GM23338 (cell line): ENCODE measurements at regions not wholly inside any gene's neighbourhood (a gene's known extent, or its start where the extent isn't known, plus 50 kb on each side); places are given as distances from the start of the nearest gene placed in this dataset.

ENCODE experiments used
- CREB1 ChIP-seq: fragments of 250-450 bp; sonication (Bioruptor Pico); IDR thresholded peaks from 2 replicates; pipeline ENCODE4 v1.5.0; 2020; ENCODE audit warnings: low read depth, mild to moderate bottlenecking, moderate library complexity
- EZH2 ChIP-seq: fragments of 200-600 bp; sonication (generic); IDR thresholded peaks from one replicate; pipeline ENCODE4 v1.8.0; 2017; ENCODE audit warnings: antibody characterized with exemption, mild to moderate bottlenecking, low read depth; ENCODE audit not compliant: unreplicated experiment
- JUNB ChIP-seq: IDR thresholded peaks from one replicate; pipeline ENCODE4 v1.6.1; 2016; ENCODE audit warnings: antibody characterized with exemption; ENCODE audit not compliant: unreplicated experiment
- REST ChIP-seq: IDR thresholded peaks from one replicate; pipeline ENCODE4 v1.6.1; 2018; ENCODE audit warnings: antibody characterized with exemption; ENCODE audit not compliant: unreplicated experiment
- ZNF114 ChIP-seq: fragments of 250-450 bp; sonication (Bioruptor Pico); IDR thresholded peaks from 2 replicates; pipeline ENCODE4 v1.5.0; 2020; ENCODE audit warnings: mild to moderate bottlenecking, moderate library complexity
- ZNF462 ChIP-seq: fragments of 250-450 bp; sonication (Bioruptor Pico); IDR thresholded peaks from 2 replicates; pipeline ENCODE4 v1.5.0; 2020; ENCODE audit warnings: mild to moderate bottlenecking, moderate library complexity

GRCh38 chr14:22476005-22476751 lies 112.8 kb downstream of the DAD1 start (continued):
- no peak for TF ChIP-seq REST
- no peak for TF ChIP-seq EZH2
- no peak for TF ChIP-seq CREB1
- no peak for TF ChIP-seq JUNB
- no peak for TF ChIP-seq ZNF462
- TF ChIP-seq ZNF114 (CRISPR knock-in tag): no peak
